IMR-90 (cell line): ENCODE measurements at regions not wholly inside any gene's neighbourhood (a gene's known extent, or its start where the extent isn't known, plus 50 kb on each side); places are given as distances from the start of the nearest gene placed in this dataset.

ENCODE experiments used
- BHLHE40 ChIP-seq: fragments of 150-350 bp; IDR thresholded peaks from 2 replicates; pipeline ENCODE4 v1.6.1; 2016; ENCODE audit warnings: mild to moderate bottlenecking, low read depth, low read length
- CEBPB ChIP-seq: IDR thresholded peaks from 2 replicates; pipeline ENCODE4 v1.6.1; 2012; ENCODE audit warnings: low read depth, low read length, improper control_type of control experiment
- CHD1 ChIP-seq: IDR thresholded peaks from 2 replicates; pipeline ENCODE4 v1.6.1; 2012; ENCODE audit warnings: low read depth, low read length, improper control_type of control experiment
- FOS ChIP-seq: fragments of 150-350 bp; IDR thresholded peaks from 2 replicates; pipeline ENCODE4 v1.6.1; 2016; ENCODE audit warnings: low read depth, low read length
- MAZ ChIP-seq: IDR thresholded peaks from 2 replicates; pipeline ENCODE4 v1.6.1; 2012; ENCODE audit warnings: low read depth, mild to moderate bottlenecking, low read length, improper control_type of control experiment, moderate library complexity, borderline replicate concordance
- MXI1 ChIP-seq: IDR thresholded peaks from 2 replicates; pipeline ENCODE4 v1.6.1; 2012; ENCODE audit warnings: low read depth, mild to moderate bottlenecking, low read length, moderate library complexity, borderline replicate concordance
- NFE2L2 ChIP-seq: fragments of 150-350 bp; IDR thresholded peaks from 2 replicates; pipeline ENCODE4 v1.6.1; 2016; ENCODE audit warnings: low read depth, mild to moderate bottlenecking, low read length
- POLR2A ChIP-seq: IDR thresholded peaks from 2 replicates; pipeline ENCODE4 v1.6.1; 2012; ENCODE audit warnings: mild to moderate bottlenecking, low read depth, low read length
- RAD21 ChIP-seq: IDR thresholded peaks from 2 replicates; pipeline ENCODE4 v1.6.1; 2012; ENCODE audit warnings: low read length, improper control_type of control experiment
- RCOR1 ChIP-seq: IDR thresholded peaks from 2 replicates; pipeline ENCODE4 v1.6.1; 2012; ENCODE audit warnings: mild to moderate bottlenecking, low read length, improper control_type of control experiment; ENCODE audit not compliant: insufficient replicate concordance
- RFX5 ChIP-seq: IDR thresholded peaks from 2 replicates; pipeline ENCODE4 v1.8.0; 2012; ENCODE audit warnings: low read depth, mild to moderate bottlenecking, low read length, moderate library complexity
- SMC3 ChIP-seq: fragments of 150-350 bp; IDR thresholded peaks from 2 replicates; pipeline ENCODE4 v1.6.1; 2016; ENCODE audit warnings: low read depth, mild to moderate bottlenecking, antibody characterized with exemption, low read length, moderate library complexity
- TF ChIP-seq, protein P1 (sequence below): conservative IDR thresholded peaks from 2 replicates; pipeline ENCODE4 v1.5.1; 2012; ENCODE audit warnings: mild to moderate bottlenecking, low read depth, low read length, improper control_type of control experiment
- TF ChIP-seq, protein P2 (sequence below): fragments of 150-350 bp; IDR thresholded peaks from 2 replicates; pipeline ENCODE4 v1.6.1; 2017; ENCODE audit warnings: mild to moderate bottlenecking, antibody characterized with exemption, low read length, low read depth

- TF ChIP-seq, protein P1, sequence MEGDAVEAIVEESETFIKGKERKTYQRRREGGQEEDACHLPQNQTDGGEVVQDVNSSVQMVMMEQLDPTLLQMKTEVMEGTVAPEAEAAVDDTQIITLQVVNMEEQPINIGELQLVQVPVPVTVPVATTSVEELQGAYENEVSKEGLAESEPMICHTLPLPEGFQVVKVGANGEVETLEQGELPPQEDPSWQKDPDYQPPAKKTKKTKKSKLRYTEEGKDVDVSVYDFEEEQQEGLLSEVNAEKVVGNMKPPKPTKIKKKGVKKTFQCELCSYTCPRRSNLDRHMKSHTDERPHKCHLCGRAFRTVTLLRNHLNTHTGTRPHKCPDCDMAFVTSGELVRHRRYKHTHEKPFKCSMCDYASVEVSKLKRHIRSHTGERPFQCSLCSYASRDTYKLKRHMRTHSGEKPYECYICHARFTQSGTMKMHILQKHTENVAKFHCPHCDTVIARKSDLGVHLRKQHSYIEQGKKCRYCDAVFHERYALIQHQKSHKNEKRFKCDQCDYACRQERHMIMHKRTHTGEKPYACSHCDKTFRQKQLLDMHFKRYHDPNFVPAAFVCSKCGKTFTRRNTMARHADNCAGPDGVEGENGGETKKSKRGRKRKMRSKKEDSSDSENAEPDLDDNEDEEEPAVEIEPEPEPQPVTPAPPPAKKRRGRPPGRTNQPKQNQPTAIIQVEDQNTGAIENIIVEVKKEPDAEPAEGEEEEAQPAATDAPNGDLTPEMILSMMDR = no peak
- no peak for TF ChIP-seq POLR2A
- no peak for TF ChIP-seq CEBPB
- no peak for TF ChIP-seq BHLHE40
- no peak for TF ChIP-seq MXI1
- TF ChIP-seq NFE2L2 = no peak
- TF ChIP-seq MAZ = no peak
- TF ChIP-seq CHD1 = no peak
- TF ChIP-seq FOS = no peak
- TF ChIP-seq RFX5 = no peak
- no peak for TF ChIP-seq SMC3
- TF ChIP-seq RAD21 = no peak
- TF ChIP-seq RCOR1 = no peak
- TF ChIP-seq, protein P2, sequence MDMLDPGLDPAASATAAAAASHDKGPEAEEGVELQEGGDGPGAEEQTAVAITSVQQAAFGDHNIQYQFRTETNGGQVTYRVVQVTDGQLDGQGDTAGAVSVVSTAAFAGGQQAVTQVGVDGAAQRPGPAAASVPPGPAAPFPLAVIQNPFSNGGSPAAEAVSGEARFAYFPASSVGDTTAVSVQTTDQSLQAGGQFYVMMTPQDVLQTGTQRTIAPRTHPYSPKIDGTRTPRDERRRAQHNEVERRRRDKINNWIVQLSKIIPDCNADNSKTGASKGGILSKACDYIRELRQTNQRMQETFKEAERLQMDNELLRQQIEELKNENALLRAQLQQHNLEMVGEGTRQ = no peak
Observed at GRCh38 chr10:34046506-34047034, 712.1 kb upstream of the NRP1 start.
